IMR-90 (cell line): ENCODE measurements at regions not wholly inside any gene's neighbourhood (a gene's known extent, or its start where the extent isn't known, plus 50 kb on each side); places are given as distances from the start of the nearest gene placed in this dataset.
A peak's percentile ranks its signal among the peaks of the same experiment; 100 is the strongest.

ENCODE experiments used
- ATAC-seq: fragments of 200-7000 bp; cut with Tn5 transposase; 2 replicates; pipeline ENCODE4 v1.9.1; 2020; ENCODE audit warnings: low read depth, mild to moderate bottlenecking, moderate library complexity
- BruUV-seq: library from RNA; stranded (reverse); fragments of 400-500 nt; replicated peaks from 2 replicates; lab custom pipeline; 2021; lab: Mats Ljungman, UMichigan
- CTCF ChIA-PET: fragments of 300-600 bp; formaldehyde crosslinking; extraction: SDS; loops from one replicate; lab custom pipeline; 2021; ENCODE audit warnings: antibody characterized with exemption; lab: Yijun Ruan, JAX
- POLR2A ChIA-PET: fragments of 300-600 bp; sonication (Branson Sonifier 250); formaldehyde crosslinking; loops from one replicate; lab custom pipeline; 2022; ENCODE audit warnings: antibody characterized with exemption; ENCODE audit not compliant: unreplicated experiment; lab: Charles Lee
- DNase-seq: peaks from one replicate; pipeline ENCODE4 v3.0.0; 2013
- H2AFZ ChIP-seq: replicated peaks from 2 replicates; pipeline ENCODE3; 2013; ENCODE audit warnings: low read length, mild to moderate bottlenecking; ENCODE audit not compliant: poor library complexity
- H2AK5ac ChIP-seq: 2 replicates; pipeline ENCODE4 v1.6.1; 2013; ENCODE audit warnings: low read depth, low read length, inconsistent platforms
- H2AK9ac ChIP-seq: replicated peaks from 2 replicates; pipeline ENCODE3; 2013; ENCODE audit warnings: mild to moderate bottlenecking, low read depth, low read length, moderate library complexity; ENCODE audit not compliant: poor library complexity
- H2BK120ac ChIP-seq: 2 replicates; pipeline ENCODE4 v1.6.1; 2013; ENCODE audit warnings: low read depth, low read length, inconsistent platforms
- H2BK15ac ChIP-seq: 3 replicates; pipeline ENCODE4 v1.6.1; 2013; ENCODE audit warnings: low read depth, low read length, inconsistent platforms
- H2BK20ac ChIP-seq: 2 replicates; pipeline ENCODE4 v1.6.1; 2013; ENCODE audit warnings: low read depth, mild to moderate bottlenecking, inconsistent platforms, low read length, moderate library complexity
- H2BK5ac ChIP-seq: 2 replicates; pipeline ENCODE4 v1.6.1; 2013; ENCODE audit warnings: mild to moderate bottlenecking, low read depth, low read length, inconsistent platforms; ENCODE audit not compliant: poor library complexity, severe bottlenecking
- H3K14ac ChIP-seq: replicated peaks from 2 replicates; pipeline ENCODE4 v1.6.1; 2013; ENCODE audit warnings: low read depth, low read length, inconsistent platforms
- H3K18ac ChIP-seq: 2 replicates; pipeline ENCODE4 v1.6.1; 2013; ENCODE audit warnings: low read depth, low read length, control low read depth
- H3K23ac ChIP-seq: 2 replicates; pipeline ENCODE4 v1.6.1; 2013; ENCODE audit warnings: low read depth, low read length, inconsistent platforms
- H3K27ac ChIP-seq: 2 replicates; pipeline ENCODE4 v1.5.1; 2013; ENCODE audit warnings: mild to moderate bottlenecking, control low read depth, low read length; ENCODE audit not compliant: insufficient read depth
- H3K27me3 ChIP-seq: 2 replicates; pipeline ENCODE4 v1.6.1; 2013; ENCODE audit warnings: low read length; ENCODE audit not compliant: control insufficient read depth, insufficient read depth
- H3K36me3 ChIP-seq: 2 replicates; pipeline ENCODE4 v1.6.1; 2013; ENCODE audit warnings: low read length, mixed read lengths; ENCODE audit not compliant: control insufficient read depth, insufficient read depth
- H3K4ac ChIP-seq: 2 replicates; pipeline ENCODE4 v1.6.1; 2013; ENCODE audit warnings: low read depth, low read length, inconsistent platforms
- H3K4me1 ChIP-seq: 2 replicates; pipeline ENCODE4 v1.6.1; 2013; ENCODE audit warnings: low read length, mixed read lengths; ENCODE audit not compliant: control insufficient read depth, insufficient read depth
- H3K4me2 ChIP-seq: 2 replicates; pipeline ENCODE4 v1.6.1; 2013; ENCODE audit warnings: low read depth, mild to moderate bottlenecking, control low read depth, low read length, moderate library complexity
- H3K4me3 ChIP-seq: 2 replicates; pipeline ENCODE4 v1.5.1; 2013; ENCODE audit warnings: low read depth, mild to moderate bottlenecking, control low read depth, low read length, moderate library complexity; ENCODE audit not compliant: insufficient read depth
- H3K56ac ChIP-seq: 2 replicates; pipeline ENCODE4 v1.6.1; 2013; ENCODE audit warnings: low read length, inconsistent platforms; ENCODE audit not compliant: insufficient read depth; ENCODE audit errors: extremely low read depth
- H3K79me1 ChIP-seq, 2 experiments: 2 replicates each; pipeline ENCODE4 v1.6.1; 2013; ENCODE audit warnings: low read length in 2 of 2, inconsistent platforms in 1 of 2, low read depth in 1 of 2
- H3K9ac ChIP-seq: 2 replicates; pipeline ENCODE4 v1.6.1; 2013; ENCODE audit warnings: low read depth, low read length, control low read depth
- H3K9me1 ChIP-seq: 2 replicates; pipeline ENCODE4 v1.6.1; 2013; ENCODE audit warnings: low read length, inconsistent platforms; ENCODE audit not compliant: insufficient read depth
- H3K9me3 ChIP-seq: 2 replicates; pipeline ENCODE4 v1.6.1; 2013; ENCODE audit warnings: low read length; ENCODE audit not compliant: control insufficient read depth, insufficient read depth
- H4K20me1 ChIP-seq: 2 replicates; pipeline ENCODE4 v1.6.1; 2013; ENCODE audit warnings: low read length, inconsistent platforms; ENCODE audit not compliant: insufficient read depth
- H4K5ac ChIP-seq: 2 replicates; pipeline ENCODE4 v1.6.1; 2013; ENCODE audit warnings: mild to moderate bottlenecking, low read depth, low read length, control low read depth
- H4K8ac ChIP-seq, 2 experiments: 2 replicates each; pipeline ENCODE4 v1.6.1; 2013; ENCODE audit warnings: low read depth in 2 of 2, low read length in 2 of 2, control low read depth in 1 of 2, inconsistent platforms in 1 of 2
- H4K91ac ChIP-seq: 2 replicates; pipeline ENCODE4 v1.6.1; 2013; ENCODE audit warnings: low read depth, low read length, inconsistent platforms; ENCODE audit not compliant: insufficient read depth
- BHLHE40 ChIP-seq: fragments of 150-350 bp; IDR thresholded peaks from 2 replicates; pipeline ENCODE4 v1.6.1; 2016; ENCODE audit warnings: mild to moderate bottlenecking, low read depth, low read length
- CHD1 ChIP-seq: IDR thresholded peaks from 2 replicates; pipeline ENCODE4 v1.6.1; 2012; ENCODE audit warnings: low read depth, low read length, improper control_type of control experiment
- FOS ChIP-seq: fragments of 150-350 bp; IDR thresholded peaks from 2 replicates; pipeline ENCODE4 v1.6.1; 2016; ENCODE audit warnings: low read depth, low read length
- MAFK ChIP-seq: IDR thresholded peaks from 2 replicates; pipeline ENCODE4 v1.6.1; 2012; ENCODE audit warnings: low read depth, low read length, improper control_type of control experiment
- MXI1 ChIP-seq: IDR thresholded peaks from 2 replicates; pipeline ENCODE4 v1.6.1; 2012; ENCODE audit warnings: low read depth, mild to moderate bottlenecking, low read length, moderate library complexity, borderline replicate concordance
- NFE2L2 ChIP-seq: fragments of 150-350 bp; IDR thresholded peaks from 2 replicates; pipeline ENCODE4 v1.6.1; 2016; ENCODE audit warnings: low read depth, mild to moderate bottlenecking, low read length
- POLR2A ChIP-seq: IDR thresholded peaks from 2 replicates; pipeline ENCODE4 v1.6.1; 2012; ENCODE audit warnings: mild to moderate bottlenecking, low read depth, low read length
- RAD21 ChIP-seq: IDR thresholded peaks from 2 replicates; pipeline ENCODE4 v1.6.1; 2012; ENCODE audit warnings: low read length, improper control_type of control experiment
- RCOR1 ChIP-seq: IDR thresholded peaks from 2 replicates; pipeline ENCODE4 v1.6.1; 2012; ENCODE audit warnings: mild to moderate bottlenecking, low read length, improper control_type of control experiment; ENCODE audit not compliant: insufficient replicate concordance
- RFX5 ChIP-seq: IDR thresholded peaks from 2 replicates; pipeline ENCODE4 v1.8.0; 2012; ENCODE audit warnings: low read depth, mild to moderate bottlenecking, low read length, moderate library complexity
- SMC3 ChIP-seq: fragments of 150-350 bp; IDR thresholded peaks from 2 replicates; pipeline ENCODE4 v1.6.1; 2016; ENCODE audit warnings: low read depth, mild to moderate bottlenecking, antibody characterized with exemption, low read length, moderate library complexity
- WGBS, 2 experiments: methylation state at CpG; one replicate each; pipeline versions ENCODE4 v1.1.5 to v1.1.7; 2013; ENCODE audit warnings: missing lambda C conversion rate in 2 of 2; ENCODE audit not compliant: insufficient read length in 1 of 2; ENCODE audit errors: extremely low coverage in 2 of 2; 5-methylcytosine and 5-hydroxymethylcytosine counted together
- dilution Hi-C: fragments of 300-500 bp; cut with HindIII; formaldehyde crosslinking; loops from one replicate; pipeline ENCODE4 v1.14.3; 2018; ENCODE audit warnings: low sequenced_read_pairs; ENCODE audit not compliant: unreplicated experiment
- in situ Hi-C: fragments of 300-500 bp; cut with MboI; formaldehyde crosslinking; loops from 3 replicates; pipeline ENCODE4 v1.14.3; 2019; ENCODE audit warnings: low sequenced_read_pairs, inconsistent platforms, mixed read lengths
- intact Hi-C: fragments of 100-400 bp; cut with micrococcal nuclease; formaldehyde crosslinking; loops from 2 replicates; pipeline ENCODE4 v1.10.0; 2022
- TF ChIP-seq, protein P1 (sequence below): fragments of 150-350 bp; IDR thresholded peaks from 2 replicates; pipeline ENCODE4 v1.6.1; 2017; ENCODE audit warnings: mild to moderate bottlenecking, antibody characterized with exemption, low read length, low read depth
- TF ChIP-seq, protein P2 (sequence below): fragments of 150-350 bp; IDR thresholded peaks from 2 replicates; pipeline ENCODE4 v1.6.1; 2016; ENCODE audit warnings: low read depth, mild to moderate bottlenecking, low read length, moderate library complexity, borderline replicate concordance
- TF ChIP-seq, protein P3 (sequence below): conservative IDR thresholded peaks from 2 replicates; pipeline ENCODE4 v1.5.1; 2012; ENCODE audit warnings: mild to moderate bottlenecking, low read depth, low read length, improper control_type of control experiment

DNA sequence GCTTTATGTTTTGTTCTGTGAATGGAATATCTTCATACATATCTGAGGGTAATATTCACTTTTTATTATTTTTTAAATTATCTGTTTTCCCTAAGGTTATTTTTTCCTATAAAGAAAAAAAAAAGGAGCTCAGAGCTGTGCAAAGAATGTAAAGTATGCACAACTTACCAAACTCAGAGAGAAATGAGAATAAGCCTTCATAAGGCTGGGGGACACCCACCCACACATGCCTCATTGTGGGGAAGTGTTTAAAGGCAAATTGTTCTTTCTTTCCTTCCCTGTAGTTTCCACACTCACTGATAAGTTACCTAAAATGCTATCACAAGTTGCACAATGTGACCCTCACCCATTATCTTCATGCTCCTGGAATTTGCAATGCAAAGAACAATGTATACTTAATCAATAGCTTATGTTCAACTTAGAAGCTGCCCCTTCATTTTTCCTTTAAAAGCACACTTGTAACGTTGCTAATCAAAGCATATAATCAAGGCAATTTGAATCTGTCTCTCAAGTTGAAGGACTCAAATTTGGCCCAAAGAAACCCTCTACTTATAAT lies 108.1 kb downstream of the GNAT3 start:
- H3K79me1 ChIP-seq, result no peaks in the 10 kb centered on the region
- H4K5ac ChIP-seq, result no peak overlapping the region
- no peaks in the 10 kb centered on the region for H3K9me3 ChIP-seq
- ATAC-seq, result peak; percentile 68
- H3K9ac ChIP-seq, result no peak overlapping the region
- no peak overlapping the region for H2AK9ac ChIP-seq
- no peak overlapping the region for H4K91ac ChIP-seq
- intact Hi-C loops (no loop called here), dilution Hi-C loops (no loop called here), in situ Hi-C loops (no loop called here)
- no peak overlapping the region for H3K4me3 ChIP-seq
- no peak overlapping the region for H2AFZ ChIP-seq
- no peak overlapping the region for H3K23ac ChIP-seq
- no peaks in the 10 kb centered on the region for H4K20me1 ChIP-seq
- H3K9me1 ChIP-seq, result no peaks in the 10 kb centered on the region
- no peak overlapping the region for H3K4me2 ChIP-seq
- no peak overlapping the region for H2BK120ac ChIP-seq
- H2BK5ac ChIP-seq, result no peak overlapping the region
- TF ChIP-seq, protein P1, sequence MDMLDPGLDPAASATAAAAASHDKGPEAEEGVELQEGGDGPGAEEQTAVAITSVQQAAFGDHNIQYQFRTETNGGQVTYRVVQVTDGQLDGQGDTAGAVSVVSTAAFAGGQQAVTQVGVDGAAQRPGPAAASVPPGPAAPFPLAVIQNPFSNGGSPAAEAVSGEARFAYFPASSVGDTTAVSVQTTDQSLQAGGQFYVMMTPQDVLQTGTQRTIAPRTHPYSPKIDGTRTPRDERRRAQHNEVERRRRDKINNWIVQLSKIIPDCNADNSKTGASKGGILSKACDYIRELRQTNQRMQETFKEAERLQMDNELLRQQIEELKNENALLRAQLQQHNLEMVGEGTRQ, result no peak
- TF ChIP-seq MAFK, result no peak
- no peak for TF ChIP-seq FOS
- no peak for TF ChIP-seq RAD21
- no peak for TF ChIP-seq NFE2L2
- TF ChIP-seq MXI1, result no peak
- TF ChIP-seq SMC3, result no peak
- TF ChIP-seq BHLHE40, result no peak
- TF ChIP-seq, protein P2, sequence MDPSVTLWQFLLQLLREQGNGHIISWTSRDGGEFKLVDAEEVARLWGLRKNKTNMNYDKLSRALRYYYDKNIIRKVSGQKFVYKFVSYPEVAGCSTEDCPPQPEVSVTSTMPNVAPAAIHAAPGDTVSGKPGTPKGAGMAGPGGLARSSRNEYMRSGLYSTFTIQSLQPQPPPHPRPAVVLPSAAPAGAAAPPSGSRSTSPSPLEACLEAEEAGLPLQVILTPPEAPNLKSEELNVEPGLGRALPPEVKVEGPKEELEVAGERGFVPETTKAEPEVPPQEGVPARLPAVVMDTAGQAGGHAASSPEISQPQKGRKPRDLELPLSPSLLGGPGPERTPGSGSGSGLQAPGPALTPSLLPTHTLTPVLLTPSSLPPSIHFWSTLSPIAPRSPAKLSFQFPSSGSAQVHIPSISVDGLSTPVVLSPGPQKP, result no peak
- no peak for TF ChIP-seq CHD1
- no peak for TF ChIP-seq RCOR1
- TF ChIP-seq POLR2A, result no peak
- TF ChIP-seq, protein P3, sequence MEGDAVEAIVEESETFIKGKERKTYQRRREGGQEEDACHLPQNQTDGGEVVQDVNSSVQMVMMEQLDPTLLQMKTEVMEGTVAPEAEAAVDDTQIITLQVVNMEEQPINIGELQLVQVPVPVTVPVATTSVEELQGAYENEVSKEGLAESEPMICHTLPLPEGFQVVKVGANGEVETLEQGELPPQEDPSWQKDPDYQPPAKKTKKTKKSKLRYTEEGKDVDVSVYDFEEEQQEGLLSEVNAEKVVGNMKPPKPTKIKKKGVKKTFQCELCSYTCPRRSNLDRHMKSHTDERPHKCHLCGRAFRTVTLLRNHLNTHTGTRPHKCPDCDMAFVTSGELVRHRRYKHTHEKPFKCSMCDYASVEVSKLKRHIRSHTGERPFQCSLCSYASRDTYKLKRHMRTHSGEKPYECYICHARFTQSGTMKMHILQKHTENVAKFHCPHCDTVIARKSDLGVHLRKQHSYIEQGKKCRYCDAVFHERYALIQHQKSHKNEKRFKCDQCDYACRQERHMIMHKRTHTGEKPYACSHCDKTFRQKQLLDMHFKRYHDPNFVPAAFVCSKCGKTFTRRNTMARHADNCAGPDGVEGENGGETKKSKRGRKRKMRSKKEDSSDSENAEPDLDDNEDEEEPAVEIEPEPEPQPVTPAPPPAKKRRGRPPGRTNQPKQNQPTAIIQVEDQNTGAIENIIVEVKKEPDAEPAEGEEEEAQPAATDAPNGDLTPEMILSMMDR, result no peak
- TF ChIP-seq RFX5, result no peak
- H2AK5ac ChIP-seq, result no peak overlapping the region
- no peak overlapping the region for H3K14ac ChIP-seq
- CTCF ChIA-PET, result interaction anchor here (0.6 kb wide), 3 partner anchors 73 to 319 kb away, joined by 4 read pairs; no protein-coding TSS in a partner anchor
- H3K27me3 ChIP-seq, result no peaks in the 10 kb centered on the region
- no peak overlapping the region for H3K18ac ChIP-seq
- no peaks in the 10 kb centered on the region for H3K36me3 ChIP-seq
- POLR2A ChIA-PET, result no interaction called here
- no CpG with 5 or more reads among the region's 1 CpG for WGBS, 2 experiments
- DNase-seq, result peak; percentile 37
- no TSS peak for BruUV-seq
- no peaks in the 10 kb centered on the region for H3K4me1 ChIP-seq
- H3K56ac ChIP-seq, result no peak overlapping the region
- H3K27ac ChIP-seq, result no peak overlapping the region
- no peak overlapping the region for H3K4ac ChIP-seq
- H2BK20ac ChIP-seq, result no peak overlapping the region
- no peak overlapping the region for H2BK15ac ChIP-seq
- no peak overlapping the region for H4K8ac ChIP-seq
